Natural killer cell treated with Interleukin-12 subunit alpha and Interleukin-12 subunit beta and Interleukin-15 and Interleukin-18, amount 100 ng/mL, for 72 hours (primary cell): ENCODE measurements at regions not wholly inside any gene's neighbourhood (a gene's known extent, or its start where the extent isn't known, plus 50 kb on each side); places are given as distances from the start of the nearest gene placed in this dataset.
"Not testable (repeated sequence)": the region's sequence is repeated elsewhere in the genome, so short reads cannot be mapped to it uniquely, and the experiment has no call there.

Experiments
- ATAC-seq, 2 donors: fragments of 150-1000 bp; cut with Tn5 transposase in 1 of 2; sonication (Bioruptor Pico), chemical (Tn5 transposase) in 1 of 2; 2 replicates each; pipeline ENCODE4 v1.10.0; 2021
- DNase-seq: peaks from one replicate; pipeline ENCODE4 v3.0.0; 2022; ENCODE audit warnings: low spot score
- H3K27ac Mint-ChIP-seq, 2 donors: 1 replicate in 1 of 2; 2 replicates in 1 of 2; pipeline ENCODE4 v1.8.0; 2022; ENCODE audit warnings: mixed read lengths in 2 of 2, mild to moderate bottlenecking in 1 of 2, moderate library complexity in 1 of 2
- H3K27me3 Mint-ChIP-seq, 2 donors: 1 replicate in 1 of 2; 2 replicates in 1 of 2; pipeline ENCODE4 v1.8.0; 2022; ENCODE audit warnings: mixed read lengths in 2 of 2
- H3K36me3 Mint-ChIP-seq: one replicate; pipeline ENCODE4 v1.8.0; 2022; ENCODE audit warnings: mixed read lengths
- H3K4me1 Mint-ChIP-seq, 2 donors: 1 replicate in 1 of 2; 2 replicates in 1 of 2; pipeline ENCODE4 v1.8.0; 2022; ENCODE audit warnings: low read depth in 2 of 2, mixed read lengths in 2 of 2, mild to moderate bottlenecking in 1 of 2
- H3K4me3 Mint-ChIP-seq: one replicate; pipeline ENCODE4 v1.8.0; 2022; ENCODE audit warnings: mixed read lengths
- H3K9me3 Mint-ChIP-seq: 2 replicates; pipeline ENCODE4 v1.8.0; 2022; ENCODE audit warnings: mixed read lengths

GRCh38 chr5:28678899-28679298, 1640.5 kb upstream of the CDH9 start:
- Mint-ChIP-seq H3K4me1 (no peaks in the 10 kb centered on the region), H3K27ac (no peak overlapping the region), H3K4me3 (no peak overlapping the region), H3K9me3 (no peaks in the 10 kb centered on the region), H3K36me3 (peaks cover under 1% of the 10 kb centered on the region), H3K27me3 (no peaks in the 10 kb centered on the region)
- ATAC-seq = no peak
- DNase-seq = no peak

- no peaks in the 10 kb centered on the region for H3K27me3 Mint-ChIP-seq
- H3K4me1 Mint-ChIP-seq = no peaks in the 10 kb centered on the region
- H3K4me3 Mint-ChIP-seq = no peak overlapping the region
- DNase-seq = no peak
- no peaks in the 10 kb centered on the region for H3K36me3 Mint-ChIP-seq
- peaks cover 30% of the 10 kb centered on the region for H3K9me3 Mint-ChIP-seq
- H3K27ac Mint-ChIP-seq = no peak overlapping the region
- no peak for ATAC-seq
These were observed 1627.7 kb upstream of the CDH9 start for GRCh38 chr5:28666110-28666509.

- DNase-seq (no peak), ATAC-seq (no peak)
- H3K27ac Mint-ChIP-seq = no peak overlapping the region
- H3K9me3 Mint-ChIP-seq = peaks cover 22% of the 10 kb centered on the region
- H3K36me3 Mint-ChIP-seq = peaks cover 6% of the 10 kb centered on the region
- H3K27me3 Mint-ChIP-seq = no peaks in the 10 kb centered on the region
- no peaks in the 10 kb centered on the region for H3K4me1 Mint-ChIP-seq
- H3K4me3 Mint-ChIP-seq = no peak overlapping the region
These were observed 1609.7 kb upstream of the CDH9 start for GRCh38 chr5:28648108-28648507.

DNA sequence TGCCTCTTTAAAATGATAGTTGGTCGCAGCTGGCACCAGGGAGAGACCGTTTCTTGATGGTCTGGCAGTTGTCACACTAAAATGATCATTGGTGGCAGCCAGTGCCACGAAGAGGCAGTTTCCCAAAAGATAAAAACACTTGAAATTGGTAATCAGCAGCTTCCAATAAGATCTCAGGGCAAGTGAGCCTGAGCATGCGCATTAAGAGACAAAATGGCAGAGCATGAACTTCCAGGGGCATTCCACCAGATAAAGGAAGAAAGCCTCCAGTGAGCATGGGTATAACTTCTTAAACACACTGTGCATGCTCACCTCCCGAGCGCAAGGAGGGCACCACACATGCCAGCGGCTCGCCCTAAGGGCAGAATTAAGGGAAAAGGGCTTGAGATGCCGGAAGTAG, 1594.2 kb upstream of the CDH9 start:
- Mint-ChIP-seq H3K27me3 (no peaks in the 10 kb centered on the region), H3K36me3 (no peaks in the 10 kb centered on the region), H3K4me1 (no peaks in the 10 kb centered on the region), H3K4me3 (no peak overlapping the region), H3K27ac (no peak overlapping the region), H3K9me3 (peaks cover 6% of the 10 kb centered on the region)
- ATAC-seq = no peak
- no peak for DNase-seq

GRCh38 chr5:28603869-28604268, 1565.5 kb upstream of the CDH9 start:
- ATAC-seq = no peak
- no peak for DNase-seq
- no peaks in the 10 kb centered on the region for H3K4me1 Mint-ChIP-seq
- H3K36me3 Mint-ChIP-seq = no peaks in the 10 kb centered on the region
- H3K9me3 Mint-ChIP-seq = peaks cover 10% of the 10 kb centered on the region
- H3K4me3 Mint-ChIP-seq = no peak overlapping the region
- no peak overlapping the region for H3K27ac Mint-ChIP-seq
- no peaks in the 10 kb centered on the region for H3K27me3 Mint-ChIP-seq

DNA sequence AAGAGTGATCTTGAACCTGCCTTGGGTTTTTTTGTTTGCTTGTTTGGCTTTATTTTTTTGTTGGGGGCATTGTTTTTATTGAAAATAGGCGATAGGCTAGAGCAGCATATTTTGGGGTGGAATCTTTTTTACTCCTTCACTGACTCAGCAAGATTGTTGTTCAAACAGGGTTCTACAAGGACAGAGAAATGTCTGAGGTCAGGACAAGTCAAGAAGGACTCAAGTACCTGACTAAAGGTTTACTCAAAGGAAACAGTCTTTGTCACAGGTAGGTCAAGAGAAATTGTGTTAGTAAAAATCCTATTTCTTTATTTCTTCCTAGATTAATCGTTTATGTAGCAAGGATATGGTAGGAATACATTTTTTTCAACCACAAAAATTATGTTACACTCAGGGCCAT, 1564.0 kb upstream of the CDH9 start:
- Mint-ChIP-seq H3K4me3 (no peak overlapping the region), H3K27me3 (no peaks in the 10 kb centered on the region), H3K9me3 (peaks cover 6% of the 10 kb centered on the region), H3K4me1 (no peaks in the 10 kb centered on the region), H3K27ac (no peak overlapping the region), H3K36me3 (no peaks in the 10 kb centered on the region)
- no peak for ATAC-seq
- no peak for DNase-seq

GRCh38 chr5:28596707-28597106, 1558.3 kb upstream of the CDH9 start:
- ATAC-seq, H3K4me1 Mint-ChIP-seq, DNase-seq, H3K9me3 Mint-ChIP-seq, H3K4me3 Mint-ChIP-seq, H3K27ac Mint-ChIP-seq, H3K36me3 Mint-ChIP-seq, H3K27me3 Mint-ChIP-seq: not testable (repeated sequence)

DNA sequence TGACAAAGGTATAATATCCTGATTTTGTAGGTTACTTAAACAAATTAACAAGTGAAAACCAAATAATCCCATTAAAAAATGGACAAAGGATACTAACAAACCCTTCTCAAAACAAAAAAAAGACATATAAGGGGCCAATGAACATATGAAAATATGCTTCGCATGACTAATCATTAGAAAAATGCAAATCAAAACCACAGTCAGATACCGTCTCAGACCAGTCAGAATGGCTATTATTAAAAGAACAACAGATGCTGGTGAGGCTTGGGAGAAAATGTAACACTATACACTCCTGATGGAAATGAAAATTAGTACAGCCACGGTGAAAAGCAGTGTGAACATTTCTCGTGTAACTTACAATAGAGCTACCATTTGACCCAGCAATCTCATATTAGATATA, 1542.2 kb upstream of the CDH9 start:
- Mint-ChIP-seq H3K27ac (no peak overlapping the region), H3K27me3 (no peaks in the 10 kb centered on the region), H3K36me3 (peaks cover 25% of the 10 kb centered on the region), H3K4me1 (no peaks in the 10 kb centered on the region), H3K9me3 (peaks cover 46% of the 10 kb centered on the region), H3K4me3 (no peak overlapping the region)
- DNase-seq (no peak), ATAC-seq (no peak)

DNA sequence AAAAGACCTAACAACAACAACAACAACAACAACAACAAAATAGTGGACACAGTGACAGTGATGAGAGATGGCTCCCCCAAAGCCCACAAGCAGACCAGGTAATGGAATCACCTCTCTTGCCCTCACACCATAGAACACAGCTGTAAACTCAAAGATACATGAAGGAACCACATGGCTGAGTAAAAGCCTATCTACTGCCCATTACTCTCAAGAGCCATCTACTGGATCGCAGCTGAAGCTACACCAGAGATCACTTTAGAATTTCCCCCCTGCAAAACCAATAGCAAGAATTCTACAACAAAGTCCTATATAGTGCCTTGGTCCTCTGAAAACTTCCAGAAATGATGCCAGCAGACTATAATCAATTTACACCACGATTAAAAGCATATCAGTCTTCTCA, 1537.6 kb upstream of the CDH9 start:
- Mint-ChIP-seq H3K4me1 (no peaks in the 10 kb centered on the region), H3K27ac (no peak overlapping the region), H3K27me3 (no peaks in the 10 kb centered on the region), H3K36me3 (peaks cover 33% of the 10 kb centered on the region), H3K4me3 (no peak overlapping the region), H3K9me3 (peaks cover 49% of the 10 kb centered on the region)
- ATAC-seq = no peak
- no peak for DNase-seq

GRCh38 chr5:28575368-28575767, 1537.0 kb upstream of the CDH9 start:
- H3K27ac Mint-ChIP-seq = no peak overlapping the region
- no peak for DNase-seq
- peak in 1 of 2 donors; percentile 6 for ATAC-seq
- peaks cover 46% of the 10 kb centered on the region for H3K9me3 Mint-ChIP-seq
- H3K4me1 Mint-ChIP-seq = no peaks in the 10 kb centered on the region
- H3K4me3 Mint-ChIP-seq = no peak overlapping the region
- H3K36me3 Mint-ChIP-seq = peaks cover 33% of the 10 kb centered on the region
- no peaks in the 10 kb centered on the region for H3K27me3 Mint-ChIP-seq

DNA sequence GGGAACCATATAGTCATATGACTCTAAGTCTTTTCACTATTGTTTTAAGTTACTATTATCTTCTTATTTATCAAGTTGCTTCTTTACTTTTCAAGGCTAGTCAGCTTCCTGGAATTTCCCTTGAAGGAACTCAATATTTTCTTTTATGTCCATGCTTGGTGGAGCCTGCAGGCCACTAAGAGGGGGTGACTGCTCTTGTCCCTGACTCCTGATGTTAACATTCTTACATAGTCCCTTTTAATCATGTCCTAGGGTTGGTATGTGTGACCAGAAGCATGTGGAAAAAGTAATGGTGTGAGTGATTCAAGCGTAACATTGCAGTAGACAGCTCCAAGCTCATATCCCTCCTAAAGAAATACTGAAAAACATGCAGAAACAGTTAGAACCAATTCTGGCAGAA, 1536.2 kb upstream of the CDH9 start:
- Mint-ChIP-seq H3K27me3 (no peaks in the 10 kb centered on the region), H3K4me3 (no peak overlapping the region), H3K27ac (no peak overlapping the region), H3K4me1 (no peaks in the 10 kb centered on the region), H3K36me3 (peaks cover 30% of the 10 kb centered on the region), H3K9me3 (peaks cover 44% of the 10 kb centered on the region)
- ATAC-seq (no peak), DNase-seq (no peak)

DNA sequence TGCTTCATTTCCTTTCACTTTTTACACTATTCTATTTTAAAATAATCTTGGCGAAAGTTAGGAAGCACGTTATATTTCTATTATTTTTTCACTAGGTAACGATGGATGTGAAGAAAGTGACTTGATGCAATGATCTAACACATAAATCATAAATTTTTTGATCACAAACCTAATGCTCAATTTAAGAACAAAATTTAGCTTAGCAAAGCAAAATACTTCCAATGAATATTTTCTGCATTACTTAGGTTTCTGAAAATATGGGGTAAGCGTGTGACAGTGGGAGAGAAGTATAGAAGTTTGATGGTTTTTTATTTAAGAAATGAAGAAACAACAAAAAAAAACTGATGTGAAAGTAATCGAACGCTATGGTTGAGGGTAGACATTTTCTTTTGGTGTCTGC, 1528.7 kb upstream of the CDH9 start:
- Mint-ChIP-seq H3K4me3 (no peak overlapping the region), H3K36me3 (peaks cover 4% of the 10 kb centered on the region), H3K4me1 (no peaks in the 10 kb centered on the region), H3K27me3 (no peaks in the 10 kb centered on the region), H3K27ac (no peak overlapping the region), H3K9me3 (peaks cover 20% of the 10 kb centered on the region)
- ATAC-seq = no peak
- DNase-seq = no peak

- no peaks in the 10 kb centered on the region for H3K27me3 Mint-ChIP-seq
- no peak overlapping the region for H3K27ac Mint-ChIP-seq
- H3K9me3 Mint-ChIP-seq = peaks cover 24% of the 10 kb centered on the region
- H3K4me3 Mint-ChIP-seq = no peak overlapping the region
- H3K36me3 Mint-ChIP-seq = no peaks in the 10 kb centered on the region
- ATAC-seq (no peak), DNase-seq (no peak)
- no peaks in the 10 kb centered on the region for H3K4me1 Mint-ChIP-seq
These were observed 1523.1 kb upstream of the CDH9 start for GRCh38 chr5:28561522-28561921.

DNA sequence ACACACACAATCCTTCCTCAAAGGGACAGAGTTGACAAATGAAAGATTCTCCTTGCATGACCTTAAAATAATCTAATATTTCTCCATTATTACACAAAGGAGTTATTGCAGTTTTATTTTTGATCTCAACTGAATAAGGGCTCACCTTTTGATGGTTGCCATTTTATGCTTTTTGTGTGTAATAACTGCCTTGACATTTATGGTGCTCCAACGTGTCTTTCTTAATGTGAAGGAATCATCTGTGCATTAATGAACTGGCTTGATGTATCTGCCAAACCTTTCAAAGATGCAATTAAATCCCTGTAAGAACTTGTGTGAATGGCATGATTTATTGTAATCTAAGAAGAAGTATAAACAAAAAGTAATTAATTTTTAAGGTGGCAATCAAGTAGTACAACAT, 1519.8 kb upstream of the CDH9 start:
- H3K27me3 Mint-ChIP-seq = no peaks in the 10 kb centered on the region
- H3K9me3 Mint-ChIP-seq = peaks cover 30% of the 10 kb centered on the region
- no peak overlapping the region for H3K4me3 Mint-ChIP-seq
- ATAC-seq = no peak
- H3K4me1 Mint-ChIP-seq = no peaks in the 10 kb centered on the region
- peaks cover 14% of the 10 kb centered on the region for H3K36me3 Mint-ChIP-seq
- no peak for DNase-seq
- H3K27ac Mint-ChIP-seq = no peak overlapping the region

- no peaks in the 10 kb centered on the region for H3K4me1 Mint-ChIP-seq
- peaks cover 14% of the 10 kb centered on the region for H3K36me3 Mint-ChIP-seq
- no peak overlapping the region for H3K27ac Mint-ChIP-seq
- no peaks in the 10 kb centered on the region for H3K27me3 Mint-ChIP-seq
- DNase-seq (no peak), ATAC-seq (no peak)
- no peak overlapping the region for H3K4me3 Mint-ChIP-seq
- peaks cover 32% of the 10 kb centered on the region for H3K9me3 Mint-ChIP-seq
These were observed 1518.7 kb upstream of the CDH9 start for GRCh38 chr5:28557114-28557513.
